ENCODE measurements at regions not wholly inside any gene's neighbourhood (a gene's known extent, or its start where the extent isn't known, plus 50 kb on each side); places are given as distances from the start of the nearest gene placed in this dataset.

GRCh38 chr3:163953526-163953925, 1124.8 kb downstream of the SI start:
- DNase-seq, result no peak

- no peak for DNase-seq
Measured at GRCh38 chr3:163952499-163952898, 1125.8 kb downstream of the SI start.

- no peak for DNase-seq
Measured at GRCh38 chr3:163951397-163951987, 1126.8 kb downstream of the SI start.

- DNase-seq, result no peak
Measured at GRCh38 chr3:163946785-163947184, 1131.5 kb downstream of the SI start.

GRCh38 chr3:163943664-163944063, 1134.6 kb downstream of the SI start:
- DNase-seq, result no peak

- DNase-seq, result no peak
Measured at GRCh38 chr3:163939926-163940325, 1138.4 kb downstream of the SI start.

GRCh38 chr3:163936543-163936942, 1141.8 kb downstream of the SI start:
- DNase-seq, result no peak

GRCh38 chr3:163935411-163935810, 1142.9 kb downstream of the SI start:
- no peak for DNase-seq

- DNase-seq, result no peak
Measured at GRCh38 chr3:163929069-163929652, 1149.1 kb downstream of the SI start.

GRCh38 chr3:163927521-163927920, 1150.8 kb downstream of the SI start:
- no peak for DNase-seq

- no peak for DNase-seq
Measured at GRCh38 chr3:163924600-163924999, 1153.7 kb downstream of the SI start.

GRCh38 chr3:163919154-163919553, 1159.1 kb downstream of the SI start:
- no peak for DNase-seq

- no peak for DNase-seq
Measured at GRCh38 chr3:163916596-163917560, 1161.4 kb downstream of the SI start.

GRCh38 chr3:163915280-163915679, 1163.0 kb downstream of the SI start:
- no peak for DNase-seq

GRCh38 chr3:163914567-163914966, 1163.7 kb downstream of the SI start:
- no peak for DNase-seq

- DNase-seq, result no peak
Measured at GRCh38 chr3:163891771-163892170, 1186.5 kb downstream of the SI start.

GRCh38 chr3:163890661-163891060, 1187.6 kb downstream of the SI start:
- DNase-seq, result no peak

- no peak for DNase-seq
Measured at GRCh38 chr3:163879172-163879571, 1199.1 kb downstream of the SI start.

GRCh38 chr3:163878396-163878795, 1199.9 kb downstream of the SI start:
- DNase-seq, result no peak

- no peak for DNase-seq
Measured at GRCh38 chr3:163877805-163878204, 1200.5 kb downstream of the SI start.

GRCh38 chr3:163863146-163863545, 1215.2 kb downstream of the SI start:
- no peak for DNase-seq

- no peak for DNase-seq
Measured at GRCh38 chr3:163852233-163852632, 1226.1 kb downstream of the SI start.
